GM12878 (cell line): ENCODE measurements at regions not wholly inside any gene's neighbourhood (a gene's known extent, or its start where the extent isn't known, plus 50 kb on each side); places are given as distances from the start of the nearest gene placed in this dataset.

Source experiments
- ATAC-seq: fragments of 200-7000 bp; cut with Tn5 transposase; 3 replicates; pipeline ENCODE4 v1.9.1; 2020; ENCODE audit warnings: mild to moderate bottlenecking, moderate library complexity
- BruUV-seq: library from RNA; stranded (reverse); fragments of 400-500 nt; replicated peaks from 2 replicates; lab custom pipeline; 2021; lab: Mats Ljungman, UMichigan
- CTCF ChIA-PET: fragments of 300-600 bp; sonication (Branson Sonifier 250); formaldehyde crosslinking; extraction: SDS; loops from one replicate; lab custom pipeline; 2021; ENCODE audit warnings: inconsistent platforms; lab: Yijun Ruan, JAX
- POLR2A ChIA-PET: fragments of 350-600 bp; formaldehyde crosslinking; extraction: SDS; loops from one replicate; lab custom pipeline; 2021; ENCODE audit warnings: inconsistent platforms; lab: Charles Lee
- RAD21 ChIA-PET: fragments of 300-600 bp; sonication (Branson Sonifier 250); formaldehyde crosslinking; loops from one replicate; lab custom pipeline; 2023; ENCODE audit warnings: antibody characterized with exemption; ENCODE audit not compliant: unreplicated experiment; lab: Charles Lee
- SMC1A ChIA-PET: fragments of 300-600 bp; sonication (Branson Sonifier 250); formaldehyde crosslinking; loops from one replicate; lab custom pipeline; 2023; ENCODE audit not compliant: unreplicated experiment, uncharacterized antibody; lab: Charles Lee
- DNase-seq: peaks from one replicate; pipeline ENCODE4 v3.0.0-alpha.2; 2011; ENCODE audit warnings: low read depth, low spot score
- FAIRE-seq: peaks from 3 replicates; lab custom pipeline; 2011; peaks lifted over from hg19 to GRCh38; lab: Jason Lieb, UNC
- H2AFZ ChIP-seq: 2 replicates; pipeline ENCODE4 v1.6.0; 2011; ENCODE audit warnings: low read depth, low read length, control low read depth; ENCODE audit not compliant: control insufficient read depth
- H3K27ac ChIP-seq: 2 replicates; pipeline ENCODE4 v1.5.1; 2011; ENCODE audit warnings: control low read depth; ENCODE audit not compliant: control insufficient read depth, insufficient read depth
- H3K27me3 ChIP-seq, 2 experiments: replicated peaks in 1 of 2; 2 replicates each; pipeline versions ENCODE4 v1.6.0 to v1.6.1; 2011; ENCODE audit warnings: low read length in 1 of 2; ENCODE audit not compliant: control insufficient read depth in 2 of 2, insufficient read depth in 2 of 2
- H3K36me3 ChIP-seq, 2 experiments: 2 replicates each; pipeline ENCODE4 v1.5.1; 2011; ENCODE audit warnings: low read length in 1 of 2; ENCODE audit not compliant: control insufficient read depth in 2 of 2, insufficient read depth in 2 of 2
- H3K4me1 ChIP-seq: 2 replicates; pipeline ENCODE4 v1.6.1; 2011; ENCODE audit warnings: mild to moderate bottlenecking, low read length, moderate library complexity, mixed read lengths; ENCODE audit not compliant: control insufficient read depth, insufficient read depth
- H3K4me2 ChIP-seq: 2 replicates; pipeline ENCODE4 v1.6.0; 2011; ENCODE audit warnings: control low read depth; ENCODE audit not compliant: control insufficient read depth, insufficient read depth
- H3K4me3 ChIP-seq: fragments of 200-600 bp; sonication (generic); 2 replicates; pipeline ENCODE4 v1.5.1; 2016
- H3K79me2 ChIP-seq: 2 replicates; pipeline ENCODE4 v1.6.0; 2011; ENCODE audit warnings: low read length; ENCODE audit not compliant: control insufficient read depth, insufficient read depth
- H3K9ac ChIP-seq: 2 replicates; pipeline ENCODE4 v1.8.0; 2011; ENCODE audit warnings: low read length, control low read depth, mixed read lengths; ENCODE audit not compliant: control insufficient read depth, insufficient read depth
- H3K9me3 ChIP-seq: replicated peaks from 3 replicates; pipeline ENCODE4 v1.5.1; 2011; ENCODE audit warnings: mild to moderate bottlenecking, low read length; ENCODE audit not compliant: control insufficient read depth, insufficient read depth
- H4K20me1 ChIP-seq: 2 replicates; pipeline ENCODE4 v1.6.0; 2011; ENCODE audit not compliant: control insufficient read depth, insufficient read depth
- ATF7 ChIP-seq: fragments of 450-650 bp; IDR thresholded peaks from 2 replicates; pipeline ENCODE4 v1.6.1; 2016; ENCODE audit warnings: low read depth, mild to moderate bottlenecking
- BCL11A ChIP-seq: IDR thresholded peaks from 2 replicates; pipeline ENCODE4 v1.6.1; 2011; ENCODE audit warnings: low read depth, low read length
- CEBPB ChIP-seq, 2 experiments: fragments of 150-350 bp in 1 of 2; IDR thresholded peaks; 2 replicates each; pipeline ENCODE4 v1.6.1; 2012 to 2014; ENCODE audit warnings: low read depth in 2 of 2, low read length in 2 of 2, borderline replicate concordance in 1 of 2, inconsistent platforms in 1 of 2
- CHD1 ChIP-seq: IDR thresholded peaks from 2 replicates; pipeline ENCODE4 v1.6.1; 2012; ENCODE audit warnings: low read depth, low read length, improper control_type of control experiment
- ETV6 ChIP-seq, 2 experiments: fragments of 450-650 bp in 1 of 2; IDR thresholded peaks in 1 of 2; conservative IDR thresholded peaks in 1 of 2; 2 replicates each; pipeline ENCODE4 v1.6.1; 2014; ENCODE audit warnings: antibody characterized with exemption in 1 of 2, borderline replicate concordance in 1 of 2, low read depth in 1 of 2, mild to moderate bottlenecking in 1 of 2, moderate library complexity in 1 of 2
- EZH2 ChIP-seq: IDR thresholded peaks from 2 replicates; pipeline ENCODE4 v1.6.1; 2012; ENCODE audit warnings: low read depth, mild to moderate bottlenecking, control low read depth, inconsistent platforms, low read length, borderline replicate concordance; ENCODE audit not compliant: control insufficient read depth
- IKZF1 ChIP-seq: fragments of 450-650 bp; conservative IDR thresholded peaks from 2 replicates; pipeline ENCODE4 v1.6.1; 2017; ENCODE audit warnings: antibody characterized with exemption, mild to moderate bottlenecking
- NBN ChIP-seq: fragments of 450-650 bp; IDR thresholded peaks from 2 replicates; pipeline ENCODE4 v1.6.1; 2016
- RAD21 ChIP-seq: IDR thresholded peaks from 2 replicates; pipeline ENCODE4 v1.6.1; 2011; ENCODE audit warnings: mild to moderate bottlenecking, low read depth, low read length, moderate library complexity; ENCODE audit not compliant: insufficient read depth
- SIX5 ChIP-seq: IDR thresholded peaks from 2 replicates; pipeline ENCODE4 v1.6.1; 2011; ENCODE audit warnings: mild to moderate bottlenecking, low read depth, low read length, moderate library complexity; ENCODE audit not compliant: severe bottlenecking
- SKIL ChIP-seq: fragments of 450-650 bp; IDR thresholded peaks from 2 replicates; pipeline ENCODE4 v1.6.1; 2017; ENCODE audit warnings: mild to moderate bottlenecking, low read depth, inconsistent platforms; ENCODE audit not compliant: poor library complexity, severe bottlenecking
- ZNF217 ChIP-seq: fragments of 450-650 bp; IDR thresholded peaks from 2 replicates; pipeline ENCODE4 v1.6.1; 2017; ENCODE audit warnings: antibody characterized with exemption, mild to moderate bottlenecking
- ZNF384 ChIP-seq: IDR thresholded peaks from 2 replicates; pipeline ENCODE4 v1.6.1; 2012; ENCODE audit warnings: low read depth, mild to moderate bottlenecking, low read length, improper control_type of control experiment, borderline replicate concordance
- WGBS: methylation state at CpG from one replicate; pipeline ENCODE4 v1.1.6; 2016; ENCODE audit warnings: low lambda C conversion rate; ENCODE audit not compliant: insufficient replicate concordance, insufficient coverage; ENCODE audit errors: missing lambda C conversion rate; 5-methylcytosine and 5-hydroxymethylcytosine counted together
- in situ Hi-C: fragments of 300-500 bp; cut with MboI; formaldehyde crosslinking; loops from 9 replicates; pipeline ENCODE4 v1.14.3; 2018; ENCODE audit warnings: mixed read lengths
- intact Hi-C: fragments of 100-400 bp; cut with micrococcal nuclease; formaldehyde crosslinking; loops from one replicate; pipeline ENCODE4 v1.14.2; 2022; ENCODE audit not compliant: unreplicated experiment

GRCh38 chrX:39736216-39737211 lies 361.2 kb downstream of the BCOR start:
- H2AFZ ChIP-seq = no peak overlapping the region
- CTCF ChIA-PET = interaction anchor here (0.5 to 0.9 kb wide), 2 partner anchors 46 to 473 kb away, joined by 3 read pairs; no protein-coding TSS in a partner anchor
- FAIRE-seq = no peak
- intact Hi-C loops = loop anchor here (10.0 kb wide), 1 partner anchor 728 kb away; no protein-coding TSS in a partner anchor
- no TSS peak for BruUV-seq
- TF ChIP-seq EZH2 (no peak), CHD1 (no peak), NBN (no peak), ZNF384 (no peak), ZNF217 (no peak), CEBPB (IDR thresholded peaks at IDR 0.05; ENCODE audit: borderline replicate concordance in 1 of 2, low read depth in 2 of 2, low read length in 2 of 2) (no peak), SKIL (no peak), ETV6 (conservative IDR thresholded peaks at IDR 0.05 in 1 of 2, IDR thresholded peaks at IDR 0.05 in 1 of 2; ENCODE audit: borderline replicate concordance in 1 of 2, low read depth in 1 of 2) (no peak), RAD21 (no peak), IKZF1 (no peak), ATF7 (no peak), SIX5 (no peak), BCL11A (no peak)
- TF ChIP-seq, all 136 proteins: peak for 0
- 53% methylated on average over 22 of the region's 22 CpGs for WGBS
- DNase-seq (no peak), ATAC-seq (no peak)
- no peak overlapping the region for H3K27ac ChIP-seq
- in situ Hi-C loops = no loop called here
- H3K4me2 ChIP-seq = no peak overlapping the region
- H3K4me3 ChIP-seq = no peak overlapping the region
- no peaks in the 10 kb centered on the region for H3K9me3 ChIP-seq
- no peaks in the 10 kb centered on the region; the same call in 1 of the 2 replicates for H4K20me1 ChIP-seq
- H3K79me2 ChIP-seq = no peaks in the 10 kb centered on the region
- POLR2A ChIA-PET = no interaction called here
- H3K27me3 ChIP-seq = peaks cover 0 to 1% of the 10 kb centered on the region in 2 experiments; a peak in 1 of 4 replicates
- RAD21 ChIA-PET = no interaction called here
- H3K36me3 ChIP-seq = no peaks in the 10 kb centered on the region
- no peak overlapping the region for H3K9ac ChIP-seq
- SMC1A ChIA-PET = no interaction called here
- H3K4me1 ChIP-seq = no peaks in the 10 kb centered on the region
